ENCODE measurements at regions not wholly inside any gene's neighbourhood (a gene's known extent, or its start where the extent isn't known, plus 50 kb on each side); places are given as distances from the start of the nearest gene placed in this dataset.

GRCh38 chr4:156265407-156265806, 311.7 kb upstream of the CTSO start:
- H3K27me3 ChIP-seq (ENCODE audit: control insufficient read depth in 2 of 2, insufficient read depth in 2 of 2, low read length in 2 of 2), result no peaks in the 10 kb centered on the region
- ChIA-PET POLR2A (no interaction called here), CTCF (no interaction called here)
- no peaks in the 10 kb centered on the region for H3K4me1 ChIP-seq (ENCODE audit: control insufficient read depth, extremely low read depth, insufficient read depth, low read length)
- TF ChIP-seq EZH2 (IDR thresholded peaks at IDR 0.05; ENCODE audit: borderline replicate concordance, low read depth, low read length, severe bottlenecking), result no peak
- TF ChIP-seq FOS (IDR thresholded peaks at IDR 0.05; ENCODE audit: borderline replicate concordance, insufficient read depth, low read length), result no peak
- no peak for TF ChIP-seq POLR2AphosphoS5 (IDR thresholded peaks at IDR 0.05; ENCODE audit: insufficient read depth, low read depth, low read length)
- TF ChIP-seq MYC (IDR thresholded peaks at IDR 0.05; ENCODE audit: low read depth, low read length), result no peak
- no peak for TF ChIP-seq GATA2 (IDR thresholded peaks at IDR 0.05; ENCODE audit: insufficient read depth, insufficient read length, low read depth, low read length)
- no peak for TF ChIP-seq MAX (IDR thresholded peaks at IDR 0.05; ENCODE audit: insufficient read depth, insufficient read length)
- no peak for TF ChIP-seq CTCF (IDR thresholded peaks at IDR 0.05; ENCODE audit: extremely low read depth in 1 of 2, insufficient read depth in 1 of 2, low read depth in 1 of 2, low read length in 2 of 2)
- TF ChIP-seq POLR2A (IDR thresholded peaks at IDR 0.05; ENCODE audit: low read depth, low read length), result no peak
- no peak for TF ChIP-seq JUN (IDR thresholded peaks at IDR 0.05; ENCODE audit: borderline replicate concordance, insufficient read depth, insufficient read length, low read depth)
- no peaks in the 10 kb centered on the region for H3K36me3 ChIP-seq (ENCODE audit: control insufficient read depth in 2 of 2, extremely low read depth in 1 of 2, insufficient read depth in 2 of 2, low read length in 2 of 2)
- no peaks in the 10 kb centered on the region for H3K9me1 ChIP-seq (replicated peaks; ENCODE audit: control insufficient read depth, extremely low read depth, insufficient read depth, low read length)
- no peak overlapping the region for H3K4me3 ChIP-seq (replicated peaks in 1 of 3; ENCODE audit: insufficient read depth in 1 of 3, low read depth in 1 of 3, low read length in 3 of 3)
- no TSS peak for BruUV-seq (replicated peaks)
- H3K9me3 ChIP-seq (replicated peaks; ENCODE audit: control insufficient read depth, insufficient read depth, low read length), result no peaks in the 10 kb centered on the region
- no peak overlapping the region for H3K27ac ChIP-seq (ENCODE audit: insufficient read depth, low read depth, low read length)
- DNase-seq (ENCODE audit: low read depth, low spot score) (no peak), FAIRE-seq (no peak)
- dilution Hi-C loops (cut with MboI; ENCODE audit: extremely low pct_ligation_motif_present, low sequenced_read_pairs) (no loop called here), intact Hi-C loops (cut with micrococcal nuclease) (no loop called here)
- no peak overlapping the region for H3K9ac ChIP-seq (replicated peaks; ENCODE audit: extremely low read depth, insufficient read depth, low read length)
- no peak overlapping the region for H2AFZ ChIP-seq (ENCODE audit: low read depth, low read length)
- H3K4me2 ChIP-seq (ENCODE audit: insufficient read depth, low read length), result no peak overlapping the region
- H4K20me1 ChIP-seq (replicated peaks; ENCODE audit: control insufficient read depth, extremely low read depth, insufficient read depth, low read length), result no peaks in the 10 kb centered on the region
- no peaks in the 10 kb centered on the region for H3K79me2 ChIP-seq (ENCODE audit: control insufficient read depth, insufficient read depth, low read length)

Data from endothelial cell of umbilical vein (primary cell).